ENCODE measurements at regions not wholly inside any gene's neighbourhood (a gene's known extent, or its start where the extent isn't known, plus 50 kb on each side); places are given as distances from the start of the nearest gene placed in this dataset.
A peak's percentile ranks its signal among the peaks of the same experiment; 100 is the strongest.
"Not testable (repeated sequence)": the region's sequence is repeated elsewhere in the genome, so short reads cannot be mapped to it uniquely, and the experiment has no call there.

GRCh38 chr10:80856186-80856585, 318.5 kb downstream of the SH2D4B start:
- intact Hi-C loops (cut with DNase I; ENCODE audit: low total_unique reads) = no loop called here
- H3K36me3 ChIP-seq = no peaks in the 10 kb centered on the region
- no peaks in the 10 kb centered on the region for H3K9me3 ChIP-seq
- H3K27ac ChIP-seq = no peak overlapping the region
- H3K4me3 ChIP-seq = no peak overlapping the region
- WGBS, 5 donors = 81 to 95% (median 89%) methylated on average over 2 of the region's 2 CpGs
- no peaks in the 10 kb centered on the region for H3K27me3 ChIP-seq
- TF ChIP-seq, protein P1, sequence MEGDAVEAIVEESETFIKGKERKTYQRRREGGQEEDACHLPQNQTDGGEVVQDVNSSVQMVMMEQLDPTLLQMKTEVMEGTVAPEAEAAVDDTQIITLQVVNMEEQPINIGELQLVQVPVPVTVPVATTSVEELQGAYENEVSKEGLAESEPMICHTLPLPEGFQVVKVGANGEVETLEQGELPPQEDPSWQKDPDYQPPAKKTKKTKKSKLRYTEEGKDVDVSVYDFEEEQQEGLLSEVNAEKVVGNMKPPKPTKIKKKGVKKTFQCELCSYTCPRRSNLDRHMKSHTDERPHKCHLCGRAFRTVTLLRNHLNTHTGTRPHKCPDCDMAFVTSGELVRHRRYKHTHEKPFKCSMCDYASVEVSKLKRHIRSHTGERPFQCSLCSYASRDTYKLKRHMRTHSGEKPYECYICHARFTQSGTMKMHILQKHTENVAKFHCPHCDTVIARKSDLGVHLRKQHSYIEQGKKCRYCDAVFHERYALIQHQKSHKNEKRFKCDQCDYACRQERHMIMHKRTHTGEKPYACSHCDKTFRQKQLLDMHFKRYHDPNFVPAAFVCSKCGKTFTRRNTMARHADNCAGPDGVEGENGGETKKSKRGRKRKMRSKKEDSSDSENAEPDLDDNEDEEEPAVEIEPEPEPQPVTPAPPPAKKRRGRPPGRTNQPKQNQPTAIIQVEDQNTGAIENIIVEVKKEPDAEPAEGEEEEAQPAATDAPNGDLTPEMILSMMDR (IDR thresholded peaks at IDR 0.05) = no peak
- TF ChIP-seq EP300 (IDR thresholded peaks at IDR 0.05) = no peak
- TF ChIP-seq POLR2AphosphoS5 (IDR thresholded peaks at IDR 0.05) = no peak
- no peak for TF ChIP-seq POLR2A (IDR thresholded peaks at IDR 0.05)
- no peak for DNase-seq
- no peaks in the 10 kb centered on the region for H3K4me1 ChIP-seq

DNA sequence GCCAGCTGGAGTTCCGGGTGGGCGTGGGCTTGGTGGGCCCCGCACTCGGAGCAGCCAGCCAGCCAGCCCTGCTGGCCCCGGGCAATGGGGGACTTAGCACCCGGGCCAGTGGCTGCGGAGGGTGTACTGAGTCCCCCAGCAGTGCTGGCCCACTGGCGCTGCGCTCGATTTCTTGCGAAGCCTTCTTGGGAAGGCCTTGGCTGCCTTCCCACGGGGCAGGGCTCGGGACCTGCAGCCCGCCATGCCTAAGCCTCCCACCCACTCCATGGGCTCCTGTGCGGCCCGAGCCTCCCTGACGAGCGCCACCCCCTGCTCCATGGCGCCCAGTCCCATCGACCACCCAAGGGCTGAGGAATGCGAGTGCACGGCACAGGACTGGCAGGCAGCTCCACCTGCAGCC, 321.6 kb downstream of the SH2D4B start:
- H3K4me3 ChIP-seq; H3K36me3 ChIP-seq; intact Hi-C loops (cut with DNase I; ENCODE audit: low total_unique reads); DNase-seq; H3K4me1 ChIP-seq; H3K9me3 ChIP-seq; H3K27me3 ChIP-seq; H3K27ac ChIP-seq: not testable (repeated sequence)
- WGBS, 5 donors = 94 to 99% (median 96%) methylated on average over 8 to 22 of the region's 22 CpGs

DNA sequence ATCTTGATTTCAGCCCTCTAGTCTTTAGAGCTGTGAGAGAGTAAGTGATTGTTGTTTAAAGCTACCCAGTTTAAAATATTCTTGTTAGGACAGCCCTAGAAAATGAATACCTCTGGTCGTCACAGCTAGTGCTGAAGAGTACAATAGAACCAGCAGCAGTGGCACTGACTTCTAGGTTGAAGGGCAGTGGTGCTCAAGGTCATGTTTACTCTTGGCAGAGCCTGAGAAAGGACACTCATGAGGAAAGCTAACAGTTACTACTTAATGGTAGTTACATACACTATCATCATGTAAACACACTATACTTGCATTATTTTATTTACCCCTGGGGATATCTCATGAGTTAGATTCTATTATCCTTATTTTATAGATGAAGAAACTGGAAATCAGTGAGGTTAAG, 323.0 kb downstream of the SH2D4B start:
- peaks cover 0 to 5% (median 0%) of the 10 kb centered on the region in 4 donors for H3K9me3 ChIP-seq
- no peak for DNase-seq
- H3K36me3 ChIP-seq = no peaks in the 10 kb centered on the region
- no peaks in the 10 kb centered on the region for H3K4me1 ChIP-seq
- no peak overlapping the region for H3K27ac ChIP-seq
- no peaks in the 10 kb centered on the region for H3K27me3 ChIP-seq
- 24 to 75% (median 46%) methylated on average over 1 of the region's 1 CpG for WGBS, 5 donors
- no peak overlapping the region for H3K4me3 ChIP-seq
- no peak for TF ChIP-seq POLR2AphosphoS5 (IDR thresholded peaks at IDR 0.05)
- no peak for TF ChIP-seq EP300 (IDR thresholded peaks at IDR 0.05)
- TF ChIP-seq POLR2A (IDR thresholded peaks at IDR 0.05) = no peak
- TF ChIP-seq, protein P1 (IDR thresholded peaks at IDR 0.05) = no peak
- intact Hi-C loops (cut with DNase I; ENCODE audit: low total_unique reads) = no loop called here

DNA sequence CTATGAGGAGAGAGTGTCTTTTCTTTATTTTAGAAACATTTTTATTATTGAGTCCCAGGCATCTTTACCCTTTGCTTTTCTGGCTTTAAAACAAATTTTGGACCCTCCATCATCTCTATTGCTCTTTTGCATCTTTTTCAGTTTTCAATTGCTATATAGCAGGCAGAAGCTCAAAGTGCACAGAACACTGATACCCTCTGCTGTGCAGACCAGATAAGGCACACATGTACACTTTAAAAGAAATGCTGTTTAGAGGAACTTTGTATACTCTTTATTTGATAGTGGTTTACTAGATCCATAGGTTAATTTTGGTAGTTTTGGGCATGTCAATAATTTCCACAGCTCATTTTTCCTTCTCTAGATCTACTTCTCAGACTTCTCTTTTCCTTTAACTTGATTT, 324.2 kb downstream of the SH2D4B start:
- intact Hi-C loops (cut with DNase I; ENCODE audit: low total_unique reads) = no loop called here
- H3K4me3 ChIP-seq = no peak overlapping the region
- TF ChIP-seq EP300 (IDR thresholded peaks at IDR 0.05) = no peak
- no peak for TF ChIP-seq POLR2A (IDR thresholded peaks at IDR 0.05)
- TF ChIP-seq POLR2AphosphoS5 (IDR thresholded peaks at IDR 0.05) = no peak
- TF ChIP-seq, protein P1 (IDR thresholded peaks at IDR 0.05) = no peak

GRCh38 chr10:80870282-80870681, 332.6 kb downstream of the SH2D4B start:
- H3K4me1 ChIP-seq = no peaks in the 10 kb centered on the region
- intact Hi-C loops (cut with DNase I; ENCODE audit: low total_unique reads) = no loop called here
- DNase-seq = no peak
- H3K27ac ChIP-seq = no peak overlapping the region
- no peaks in the 10 kb centered on the region for H3K27me3 ChIP-seq
- no peak for TF ChIP-seq POLR2A (IDR thresholded peaks at IDR 0.05)
- TF ChIP-seq, protein P1 (IDR thresholded peaks at IDR 0.05) = no peak
- no peak for TF ChIP-seq EP300 (IDR thresholded peaks at IDR 0.05)
- no peak for TF ChIP-seq POLR2AphosphoS5 (IDR thresholded peaks at IDR 0.05)
- peaks cover 0 to 11% (median 10%) of the 10 kb centered on the region in 4 donors for H3K9me3 ChIP-seq
- no peaks in the 10 kb centered on the region for H3K36me3 ChIP-seq
- WGBS, 5 donors = 82 to 89% (median 86%) methylated on average over 1 of the region's 1 CpG
- no peak overlapping the region for H3K4me3 ChIP-seq

More for the DNA sequence above, 324.2 kb downstream of the SH2D4B start:
- H3K9me3 ChIP-seq = peaks cover 0 to 8% (median 0%) of the 10 kb centered on the region in 4 donors
- H3K36me3 ChIP-seq = no peaks in the 10 kb centered on the region
- no peak overlapping the region for H3K27ac ChIP-seq
- no peaks in the 10 kb centered on the region for H3K27me3 ChIP-seq
- DNase-seq = peak in 1 of 2 donors; percentile 13
- no peaks in the 10 kb centered on the region for H3K4me1 ChIP-seq

Measured in stomach (tissue), 8 donors.